Thymus (tissue), 11 donors: ENCODE measurements at regions not wholly inside any gene's neighbourhood (a gene's known extent, or its start where the extent isn't known, plus 50 kb on each side); places are given as distances from the start of the nearest gene placed in this dataset.
"Not testable (repeated sequence)": the region's sequence is repeated elsewhere in the genome, so short reads cannot be mapped to it uniquely, and the experiment has no call there.

ENCODE experiments used
- DNase-seq, 9 donors: peaks; one replicate each; pipeline ENCODE4 v3.0.0-alpha.2; 2013; ENCODE audit warnings: low spot score in 9 of 9, low read depth in 6 of 9, missing footprints in 1 of 9
- H3K27ac ChIP-seq, 2 donors: one replicate each; pipeline ENCODE4 v1.5.1; 2013; ENCODE audit warnings: control low read depth in 1 of 2, low read depth in 1 of 2, low read length in 1 of 2, mild to moderate bottlenecking in 1 of 2, moderate library complexity in 1 of 2
- H3K27me3 ChIP-seq, 2 donors: one replicate each; pipeline ENCODE4 v1.5.1; 2013; ENCODE audit warnings: low read length in 1 of 2; ENCODE audit not compliant: control insufficient read depth in 2 of 2, insufficient read depth in 1 of 2
- H3K36me3 ChIP-seq, 2 donors: one replicate each; pipeline ENCODE4 v1.5.1; 2013; ENCODE audit warnings: low read length in 1 of 2, mild to moderate bottlenecking in 1 of 2, moderate library complexity in 1 of 2; ENCODE audit not compliant: control insufficient read depth in 2 of 2, insufficient read depth in 2 of 2
- H3K4me1 ChIP-seq, 2 donors: one replicate each; pipeline ENCODE4 v1.5.1; 2013; ENCODE audit warnings: low read length in 2 of 2; ENCODE audit not compliant: control insufficient read depth in 2 of 2, insufficient read depth in 2 of 2
- H3K4me3 ChIP-seq, 2 donors: one replicate each; pipeline ENCODE4 v1.5.1; 2013; ENCODE audit warnings: low read length in 2 of 2, control low read depth in 1 of 2, mild to moderate bottlenecking in 1 of 2
- H3K9me3 ChIP-seq, 2 donors: one replicate each; pipeline ENCODE4 v1.5.1; 2013; ENCODE audit warnings: low read length in 1 of 2, mild to moderate bottlenecking in 1 of 2; ENCODE audit not compliant: control insufficient read depth in 2 of 2, insufficient read depth in 1 of 2
- WGBS: extraction: QIAGEN DNeasy Blood & Tissue Kit; methylation state at CpG from one replicate; pipeline ENCODE4 v1.1.7; 2013; 5-methylcytosine and 5-hydroxymethylcytosine counted together
- donor health status: healthy.

- H3K4me3 ChIP-seq, result no peak overlapping the region
- H3K9me3 ChIP-seq, result peaks cover 0 to 3% of the 10 kb centered on the region in 2 donors
- DNase-seq, result no peak
- no peak overlapping the region for H3K27ac ChIP-seq
- 66% methylated on average over 8 of the region's 8 CpGs for WGBS
- no peaks in the 10 kb centered on the region for H3K27me3 ChIP-seq
- H3K4me1 ChIP-seq, result no peaks in the 10 kb centered on the region
- H3K36me3 ChIP-seq, result no peaks in the 10 kb centered on the region
These were observed 487.3 kb downstream of the SIPA1L2 start for GRCh38 chr1:232142403-232143314.

- H3K4me1 ChIP-seq, H3K4me3 ChIP-seq, H3K27ac ChIP-seq, H3K36me3 ChIP-seq, DNase-seq, H3K27me3 ChIP-seq, H3K9me3 ChIP-seq: not testable (repeated sequence)
- WGBS, result 78% methylated on average over 5 of the region's 5 CpGs
These were observed 488.8 kb downstream of the SIPA1L2 start for GRCh38 chr1:232141167-232141448.

GRCh38 chr1:232140419-232141166, 489.3 kb downstream of the SIPA1L2 start:
- Histone ChIP-seq H3K27me3 (no peaks in the 10 kb centered on the region), H3K36me3 (no peaks in the 10 kb centered on the region), H3K27ac (no peak overlapping the region), H3K4me3 (no peak overlapping the region), H3K9me3 (peaks cover 0 to 3% of the 10 kb centered on the region in 2 donors), H3K4me1 (no peaks in the 10 kb centered on the region)
- no peak for DNase-seq
- WGBS, result 76% methylated on average over 6 of the region's 6 CpGs

- 95% methylated on average over 6 of the region's 6 CpGs for WGBS
- H3K27ac ChIP-seq, result no peak overlapping the region
- H3K9me3 ChIP-seq, result peaks cover 0 to 3% of the 10 kb centered on the region in 2 donors
- no peaks in the 10 kb centered on the region for H3K4me1 ChIP-seq
- DNase-seq, result no peak
- no peak overlapping the region for H3K4me3 ChIP-seq
- H3K27me3 ChIP-seq, result no peaks in the 10 kb centered on the region
- H3K36me3 ChIP-seq, result no peaks in the 10 kb centered on the region
These were observed 490.5 kb downstream of the SIPA1L2 start for GRCh38 chr1:232139444-232139843.

- Histone ChIP-seq H3K4me3 (no peak overlapping the region), H3K4me1 (no peaks in the 10 kb centered on the region), H3K27me3 (no peaks in the 10 kb centered on the region), H3K9me3 (peaks cover 0 to 3% of the 10 kb centered on the region in 2 donors), H3K36me3 (no peaks in the 10 kb centered on the region), H3K27ac (no peak overlapping the region)
- DNase-seq, result no peak
- 83% methylated on average over 7 of the region's 7 CpGs for WGBS
These were observed 491.9 kb downstream of the SIPA1L2 start for GRCh38 chr1:232138044-232138443.

GRCh38 chr1:232137066-232137465, 492.9 kb downstream of the SIPA1L2 start:
- H3K9me3 ChIP-seq, result peaks cover 0 to 3% of the 10 kb centered on the region in 2 donors
- H3K27ac ChIP-seq, result no peak overlapping the region
- H3K4me3 ChIP-seq, result no peak overlapping the region
- no peaks in the 10 kb centered on the region for H3K36me3 ChIP-seq
- no peak for DNase-seq
- no peaks in the 10 kb centered on the region for H3K27me3 ChIP-seq
- no peaks in the 10 kb centered on the region for H3K4me1 ChIP-seq
- 87% methylated on average over 3 of the region's 3 CpGs for WGBS

- H3K4me3 ChIP-seq, result no peak overlapping the region
- 75% methylated on average over 4 of the region's 4 CpGs for WGBS
- DNase-seq, result no peak
- H3K4me1 ChIP-seq, result no peaks in the 10 kb centered on the region
- peaks cover 0 to 3% of the 10 kb centered on the region in 2 donors for H3K9me3 ChIP-seq
- no peak overlapping the region for H3K27ac ChIP-seq
- H3K27me3 ChIP-seq, result no peaks in the 10 kb centered on the region
- H3K36me3 ChIP-seq, result no peaks in the 10 kb centered on the region
These were observed 493.8 kb downstream of the SIPA1L2 start for GRCh38 chr1:232136136-232136535.

GRCh38 chr1:232134365-232134764, 495.6 kb downstream of the SIPA1L2 start:
- H3K4me1 ChIP-seq, result no peaks in the 10 kb centered on the region
- H3K36me3 ChIP-seq, result no peaks in the 10 kb centered on the region
- no peak for DNase-seq
- no peak overlapping the region for H3K4me3 ChIP-seq
- no peaks in the 10 kb centered on the region for H3K9me3 ChIP-seq
- H3K27ac ChIP-seq, result no peak overlapping the region
- H3K27me3 ChIP-seq, result no peaks in the 10 kb centered on the region
- WGBS, result 81% methylated on average over 2 of the region's 2 CpGs

- H3K4me1 ChIP-seq, result no peaks in the 10 kb centered on the region
- WGBS, result 88% methylated on average over 1 of the region's 1 CpG
- no peaks in the 10 kb centered on the region for H3K9me3 ChIP-seq
- H3K36me3 ChIP-seq, result no peaks in the 10 kb centered on the region
- no peak overlapping the region for H3K27ac ChIP-seq
- no peak overlapping the region for H3K4me3 ChIP-seq
- H3K27me3 ChIP-seq, result no peaks in the 10 kb centered on the region
- DNase-seq, result no peak
These were observed 497.4 kb downstream of the SIPA1L2 start for GRCh38 chr1:232132572-232132971.
